ENCODE measurements at regions not wholly inside any gene's neighbourhood (a gene's known extent, or its start where the extent isn't known, plus 50 kb on each side); places are given as distances from the start of the nearest gene placed in this dataset.

DNA sequence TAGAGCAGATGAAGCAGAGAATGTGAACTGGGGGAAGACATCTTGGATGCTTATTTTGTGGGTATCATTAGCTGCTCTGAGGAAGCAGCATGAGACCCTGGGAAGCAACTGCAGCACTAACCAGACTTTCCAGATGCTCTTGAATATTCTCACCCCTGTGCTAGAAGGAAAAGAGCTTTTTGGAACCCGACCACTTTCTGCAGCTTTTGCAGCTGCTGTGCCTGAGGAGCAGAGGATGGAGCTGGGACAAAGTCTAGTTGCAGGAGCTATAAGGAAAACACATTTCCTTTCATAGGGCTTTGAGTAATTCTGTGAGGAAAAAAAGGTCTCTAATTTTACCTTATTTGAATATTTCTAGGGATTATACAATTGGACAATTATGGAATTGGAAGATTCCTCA lies 369.7 kb downstream of the CD109 start:
- TF ChIP-seq POLR2A (IDR thresholded peaks at IDR 0.05), result no peak
- TF ChIP-seq, protein P1, sequence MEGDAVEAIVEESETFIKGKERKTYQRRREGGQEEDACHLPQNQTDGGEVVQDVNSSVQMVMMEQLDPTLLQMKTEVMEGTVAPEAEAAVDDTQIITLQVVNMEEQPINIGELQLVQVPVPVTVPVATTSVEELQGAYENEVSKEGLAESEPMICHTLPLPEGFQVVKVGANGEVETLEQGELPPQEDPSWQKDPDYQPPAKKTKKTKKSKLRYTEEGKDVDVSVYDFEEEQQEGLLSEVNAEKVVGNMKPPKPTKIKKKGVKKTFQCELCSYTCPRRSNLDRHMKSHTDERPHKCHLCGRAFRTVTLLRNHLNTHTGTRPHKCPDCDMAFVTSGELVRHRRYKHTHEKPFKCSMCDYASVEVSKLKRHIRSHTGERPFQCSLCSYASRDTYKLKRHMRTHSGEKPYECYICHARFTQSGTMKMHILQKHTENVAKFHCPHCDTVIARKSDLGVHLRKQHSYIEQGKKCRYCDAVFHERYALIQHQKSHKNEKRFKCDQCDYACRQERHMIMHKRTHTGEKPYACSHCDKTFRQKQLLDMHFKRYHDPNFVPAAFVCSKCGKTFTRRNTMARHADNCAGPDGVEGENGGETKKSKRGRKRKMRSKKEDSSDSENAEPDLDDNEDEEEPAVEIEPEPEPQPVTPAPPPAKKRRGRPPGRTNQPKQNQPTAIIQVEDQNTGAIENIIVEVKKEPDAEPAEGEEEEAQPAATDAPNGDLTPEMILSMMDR (IDR thresholded peaks at IDR 0.05), result no peak
